ENCODE measurements at regions not wholly inside any gene's neighbourhood (a gene's known extent, or its start where the extent isn't known, plus 50 kb on each side); places are given as distances from the start of the nearest gene placed in this dataset.

DNA sequence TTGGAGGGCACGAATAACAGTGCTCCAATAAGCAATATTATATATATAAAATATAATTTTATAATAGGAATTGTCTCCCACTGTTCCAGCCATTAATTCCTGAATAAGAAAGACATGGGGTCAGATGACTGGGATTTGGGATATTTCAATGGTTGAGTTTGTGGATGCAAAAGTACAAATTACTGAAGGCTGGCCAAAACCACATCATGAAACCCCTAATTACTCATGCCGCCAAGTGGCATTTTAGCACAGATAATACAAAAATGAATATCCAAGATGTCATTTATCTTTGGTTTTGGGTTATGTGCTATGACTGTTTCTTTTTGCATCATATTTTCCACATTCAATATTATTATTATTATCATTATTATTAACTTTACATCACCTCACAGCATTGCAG is 261.4 kb upstream of the TBX3 start:
- no peak for DNase-seq (ENCODE audit: extremely low spot score, unreplicated experiment)
- Mint-ChIP-seq H3K27ac (ENCODE audit: unreplicated experiment) (no peak overlapping the region), H3K27me3 (ENCODE audit: unreplicated experiment) (peaks cover 8% of the 10 kb centered on the region), H3K9me3 (ENCODE audit: unreplicated experiment) (peaks cover 5% of the 10 kb centered on the region), H3K36me3 (ENCODE audit: unreplicated experiment) (no peaks in the 10 kb centered on the region), H3K4me3 (ENCODE audit: unreplicated experiment) (no peak overlapping the region), H3K4me1 (ENCODE audit: unreplicated experiment) (no peaks in the 10 kb centered on the region)
- TF ChIP-seq, protein P1, sequence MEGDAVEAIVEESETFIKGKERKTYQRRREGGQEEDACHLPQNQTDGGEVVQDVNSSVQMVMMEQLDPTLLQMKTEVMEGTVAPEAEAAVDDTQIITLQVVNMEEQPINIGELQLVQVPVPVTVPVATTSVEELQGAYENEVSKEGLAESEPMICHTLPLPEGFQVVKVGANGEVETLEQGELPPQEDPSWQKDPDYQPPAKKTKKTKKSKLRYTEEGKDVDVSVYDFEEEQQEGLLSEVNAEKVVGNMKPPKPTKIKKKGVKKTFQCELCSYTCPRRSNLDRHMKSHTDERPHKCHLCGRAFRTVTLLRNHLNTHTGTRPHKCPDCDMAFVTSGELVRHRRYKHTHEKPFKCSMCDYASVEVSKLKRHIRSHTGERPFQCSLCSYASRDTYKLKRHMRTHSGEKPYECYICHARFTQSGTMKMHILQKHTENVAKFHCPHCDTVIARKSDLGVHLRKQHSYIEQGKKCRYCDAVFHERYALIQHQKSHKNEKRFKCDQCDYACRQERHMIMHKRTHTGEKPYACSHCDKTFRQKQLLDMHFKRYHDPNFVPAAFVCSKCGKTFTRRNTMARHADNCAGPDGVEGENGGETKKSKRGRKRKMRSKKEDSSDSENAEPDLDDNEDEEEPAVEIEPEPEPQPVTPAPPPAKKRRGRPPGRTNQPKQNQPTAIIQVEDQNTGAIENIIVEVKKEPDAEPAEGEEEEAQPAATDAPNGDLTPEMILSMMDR (IDR thresholded peaks at IDR 0.05), result no peak

DNA sequence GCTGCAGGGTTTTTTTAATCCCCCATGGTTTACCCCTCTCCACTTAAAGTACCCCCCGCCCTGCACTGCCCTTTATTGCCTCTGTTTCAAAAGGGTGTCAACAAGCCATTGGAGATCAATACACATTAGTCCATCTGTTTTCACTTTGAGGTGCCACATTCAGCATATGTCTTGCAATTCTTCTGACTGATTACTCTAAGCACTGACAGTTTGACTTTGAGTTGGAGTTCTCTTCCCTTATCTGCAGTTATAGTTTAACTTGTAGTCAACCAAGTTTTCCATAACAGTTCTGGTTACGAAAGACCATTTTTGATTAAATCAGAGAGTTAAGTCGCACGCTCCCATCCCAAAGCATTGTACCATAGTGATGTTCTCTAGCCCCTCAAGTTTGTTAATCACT is 260.8 kb upstream of the TBX3 start:
- H3K4me3 Mint-ChIP-seq (ENCODE audit: unreplicated experiment), result no peak overlapping the region
- H3K27ac Mint-ChIP-seq (ENCODE audit: unreplicated experiment), result no peak overlapping the region
- TF ChIP-seq, protein P1 (IDR thresholded peaks at IDR 0.05), result no peak
- H3K36me3 Mint-ChIP-seq (ENCODE audit: unreplicated experiment), result no peaks in the 10 kb centered on the region
- peaks cover 5% of the 10 kb centered on the region for H3K9me3 Mint-ChIP-seq (ENCODE audit: unreplicated experiment)
- H3K4me1 Mint-ChIP-seq (ENCODE audit: unreplicated experiment), result no peaks in the 10 kb centered on the region
- H3K27me3 Mint-ChIP-seq (ENCODE audit: unreplicated experiment), result peaks cover 8% of the 10 kb centered on the region
- no peak for DNase-seq (ENCODE audit: extremely low spot score, unreplicated experiment)

DNA sequence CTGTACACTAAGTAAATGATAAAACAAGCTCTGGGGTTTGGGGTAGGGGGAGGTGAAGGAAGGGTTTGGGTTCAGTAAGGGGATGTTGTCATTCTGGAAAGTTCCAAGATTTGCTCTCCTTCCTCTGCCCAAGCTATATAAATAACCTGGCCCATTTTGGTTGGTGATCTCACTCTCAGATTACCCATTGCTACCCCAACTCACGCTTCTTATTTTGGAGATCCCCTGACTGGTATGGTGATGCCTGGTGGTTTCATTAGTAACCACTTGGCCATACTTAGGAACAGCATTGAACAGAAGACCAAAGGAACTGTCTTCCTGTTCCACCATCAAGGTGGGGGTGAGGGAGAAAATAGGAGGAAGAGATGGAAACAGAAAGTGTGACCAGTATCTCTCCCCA is 259.6 kb upstream of the TBX3 start:
- H3K9me3 Mint-ChIP-seq (ENCODE audit: unreplicated experiment), result peaks cover 5% of the 10 kb centered on the region
- H3K27me3 Mint-ChIP-seq (ENCODE audit: unreplicated experiment), result peaks cover 8% of the 10 kb centered on the region
- DNase-seq (ENCODE audit: extremely low spot score, unreplicated experiment), result no peak
- H3K27ac Mint-ChIP-seq (ENCODE audit: unreplicated experiment), result no peak overlapping the region
- H3K4me1 Mint-ChIP-seq (ENCODE audit: unreplicated experiment), result no peaks in the 10 kb centered on the region
- no peaks in the 10 kb centered on the region for H3K36me3 Mint-ChIP-seq (ENCODE audit: unreplicated experiment)
- H3K4me3 Mint-ChIP-seq (ENCODE audit: unreplicated experiment), result no peak overlapping the region
- TF ChIP-seq, protein P1 (IDR thresholded peaks at IDR 0.05), result no peak

DNA sequence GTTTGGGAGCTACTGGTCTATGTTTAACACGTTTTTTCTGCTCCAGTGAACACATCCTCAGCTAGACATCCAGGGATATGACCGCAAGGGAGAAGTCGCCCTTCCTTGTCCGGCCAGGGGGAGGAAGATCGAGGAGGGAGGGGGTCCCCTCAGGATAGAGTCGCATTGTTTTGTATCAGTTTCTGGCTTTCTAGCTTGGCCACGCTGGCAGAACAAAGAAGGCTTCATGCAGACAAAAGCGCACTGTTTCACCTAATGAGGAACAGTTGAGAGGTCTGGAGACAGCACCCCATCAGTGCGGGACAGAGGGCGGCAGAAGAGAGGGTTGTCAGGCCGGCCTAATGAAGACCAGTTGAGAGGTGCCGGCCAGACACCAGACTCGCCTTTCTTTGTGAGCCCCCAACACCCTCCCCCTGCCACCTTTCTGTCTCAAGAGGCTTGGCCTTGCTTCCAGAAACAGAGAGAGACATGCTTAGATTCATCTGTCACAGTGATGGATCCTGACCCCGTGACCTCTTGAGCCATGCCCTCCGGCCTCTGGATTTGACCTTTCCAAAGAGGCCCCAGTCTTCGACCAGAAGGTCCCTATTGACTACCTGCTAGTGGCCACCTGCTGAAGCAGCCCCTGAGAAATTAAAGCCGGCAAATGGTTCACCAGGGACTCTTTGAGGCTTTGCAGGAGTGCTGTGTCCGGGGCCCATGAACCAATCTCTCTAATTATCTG is 254.7 kb upstream of the TBX3 start:
- peaks cover 4% of the 10 kb centered on the region for H3K27me3 Mint-ChIP-seq (ENCODE audit: unreplicated experiment)
- H3K9me3 Mint-ChIP-seq (ENCODE audit: unreplicated experiment), result peaks cover 5% of the 10 kb centered on the region
- H3K4me3 Mint-ChIP-seq (ENCODE audit: unreplicated experiment), result no peak overlapping the region
- H3K4me1 Mint-ChIP-seq (ENCODE audit: unreplicated experiment), result peaks cover 10% of the 10 kb centered on the region
- TF ChIP-seq, protein P1 (IDR thresholded peaks at IDR 0.05), result no peak
- H3K36me3 Mint-ChIP-seq (ENCODE audit: unreplicated experiment), result no peaks in the 10 kb centered on the region
- no peak for DNase-seq (ENCODE audit: extremely low spot score, unreplicated experiment)
- H3K27ac Mint-ChIP-seq (ENCODE audit: unreplicated experiment), result no peak overlapping the region

DNA sequence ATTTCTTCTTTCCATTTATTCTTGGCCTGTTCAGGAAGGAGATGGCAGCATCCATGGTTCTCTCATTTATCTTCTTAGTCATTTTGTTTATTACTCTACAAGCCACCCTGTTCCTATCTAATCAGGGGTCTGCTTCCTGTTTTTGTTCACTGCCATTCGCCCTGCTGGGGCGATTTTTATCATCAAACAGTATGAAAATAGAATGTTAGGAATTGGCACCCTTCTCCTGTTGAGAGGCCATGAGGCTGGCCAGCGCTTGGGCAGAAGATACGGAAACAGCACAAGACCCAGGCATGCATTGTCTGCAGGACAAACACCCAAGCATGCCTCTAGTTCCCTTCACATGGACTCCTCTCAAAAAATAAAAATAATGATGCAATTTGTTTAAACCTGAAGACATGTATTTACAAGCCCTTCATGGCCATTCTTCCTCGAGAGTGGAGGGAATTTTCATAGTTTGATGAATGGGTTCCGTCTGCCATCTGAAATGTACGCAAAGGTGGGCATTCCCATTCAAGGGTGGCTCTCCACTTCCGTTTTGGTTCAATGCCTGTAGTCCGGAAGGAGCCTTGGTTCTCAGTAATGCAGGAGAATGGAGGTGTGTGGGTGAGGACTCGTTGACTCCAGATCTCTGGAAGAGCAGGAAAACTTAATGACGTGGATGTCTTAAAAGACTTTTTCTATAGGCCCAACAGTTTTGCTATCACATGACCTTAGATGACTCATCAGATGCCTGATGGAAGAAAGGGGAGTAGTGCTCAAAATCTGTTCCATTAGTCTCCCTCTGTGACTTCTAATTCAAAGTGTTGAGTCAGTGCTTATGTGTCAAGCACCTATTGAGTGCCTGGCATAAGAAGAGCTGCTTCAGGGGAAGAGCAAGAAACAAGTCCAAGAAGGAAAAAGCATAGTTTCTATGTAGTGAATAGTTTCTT is 252.4 kb upstream of the TBX3 start:
- Mint-ChIP-seq H3K9me3 (ENCODE audit: unreplicated experiment) (peaks cover 6% of the 10 kb centered on the region), H3K27ac (ENCODE audit: unreplicated experiment) (no peak overlapping the region), H3K27me3 (ENCODE audit: unreplicated experiment) (peaks cover 4% of the 10 kb centered on the region), H3K4me3 (ENCODE audit: unreplicated experiment) (no peak overlapping the region), H3K36me3 (ENCODE audit: unreplicated experiment) (no peaks in the 10 kb centered on the region), H3K4me1 (ENCODE audit: unreplicated experiment) (peaks cover 17% of the 10 kb centered on the region)
- no peak for DNase-seq (ENCODE audit: extremely low spot score, unreplicated experiment)
- TF ChIP-seq, protein P1 (IDR thresholded peaks at IDR 0.05), result no peak
